ENCODE measurements at regions not wholly inside any gene's neighbourhood (a gene's known extent, or its start where the extent isn't known, plus 50 kb on each side); places are given as distances from the start of the nearest gene placed in this dataset.

GRCh38 chr5:57700072-57700471 is 217.5 kb upstream of the ACTBL2 start:
- Histone ChIP-seq H3K9me3 (no peaks in the 10 kb centered on the region), H3K36me3 (no peaks in the 10 kb centered on the region), H3K27me3 (no peaks in the 10 kb centered on the region), H3K4me3 (no peak overlapping the region), H3K27ac (no peak overlapping the region), H3K4me1 (peaks cover 3 to 23% of the 10 kb centered on the region in 2 donors)
- TF ChIP-seq, protein P1, sequence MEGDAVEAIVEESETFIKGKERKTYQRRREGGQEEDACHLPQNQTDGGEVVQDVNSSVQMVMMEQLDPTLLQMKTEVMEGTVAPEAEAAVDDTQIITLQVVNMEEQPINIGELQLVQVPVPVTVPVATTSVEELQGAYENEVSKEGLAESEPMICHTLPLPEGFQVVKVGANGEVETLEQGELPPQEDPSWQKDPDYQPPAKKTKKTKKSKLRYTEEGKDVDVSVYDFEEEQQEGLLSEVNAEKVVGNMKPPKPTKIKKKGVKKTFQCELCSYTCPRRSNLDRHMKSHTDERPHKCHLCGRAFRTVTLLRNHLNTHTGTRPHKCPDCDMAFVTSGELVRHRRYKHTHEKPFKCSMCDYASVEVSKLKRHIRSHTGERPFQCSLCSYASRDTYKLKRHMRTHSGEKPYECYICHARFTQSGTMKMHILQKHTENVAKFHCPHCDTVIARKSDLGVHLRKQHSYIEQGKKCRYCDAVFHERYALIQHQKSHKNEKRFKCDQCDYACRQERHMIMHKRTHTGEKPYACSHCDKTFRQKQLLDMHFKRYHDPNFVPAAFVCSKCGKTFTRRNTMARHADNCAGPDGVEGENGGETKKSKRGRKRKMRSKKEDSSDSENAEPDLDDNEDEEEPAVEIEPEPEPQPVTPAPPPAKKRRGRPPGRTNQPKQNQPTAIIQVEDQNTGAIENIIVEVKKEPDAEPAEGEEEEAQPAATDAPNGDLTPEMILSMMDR (IDR thresholded peaks at IDR 0.05) = no peak
- no peak for DNase-seq (ENCODE audit: low spot score in 2 of 2)
- intact Hi-C loops (cut with DNase I) = no loop called here

- Histone ChIP-seq H3K27ac (no peak overlapping the region), H3K4me1 (peaks cover 3 to 23% of the 10 kb centered on the region in 2 donors), H3K27me3 (no peaks in the 10 kb centered on the region), H3K9me3 (no peaks in the 10 kb centered on the region), H3K4me3 (no peak overlapping the region), H3K36me3 (no peaks in the 10 kb centered on the region)
- intact Hi-C loops (cut with DNase I) = loop anchor here (5.0 to 10.0 kb wide), 3 partner anchors 294 to 524 kb away; partner anchors contain the start of gene GPBP1
- TF ChIP-seq, protein P1 (IDR thresholded peaks at IDR 0.05) = no peak
- DNase-seq (ENCODE audit: low spot score in 2 of 2) = no peak
Observed at GRCh38 chr5:57698802-57699201, 216.2 kb upstream of the ACTBL2 start.

- Histone ChIP-seq H3K9me3 (no peaks in the 10 kb centered on the region), H3K27ac (peak overlapping the region; percentile 55 to 69), H3K36me3 (no peaks in the 10 kb centered on the region), H3K27me3 (no peaks in the 10 kb centered on the region), H3K4me3 (no peak overlapping the region), H3K4me1 (peaks cover 3 to 27% of the 10 kb centered on the region in 2 donors)
- intact Hi-C loops (cut with DNase I) = loop anchor here (5.0 to 10.0 kb wide), 3 partner anchors 293 to 523 kb away; partner anchors contain the start of gene GPBP1
- TF ChIP-seq, protein P1 (IDR thresholded peaks at IDR 0.05) = no peak
- no peak for DNase-seq (ENCODE audit: low spot score in 2 of 2)
Observed at GRCh38 chr5:57698086-57698485, 215.5 kb upstream of the ACTBL2 start.

- TF ChIP-seq, protein P1 (IDR thresholded peaks at IDR 0.05) = no peak
- intact Hi-C loops (cut with DNase I) = loop anchor here (5.0 to 10.0 kb wide), 3 partner anchors 292 to 522 kb away; partner anchors contain the start of gene GPBP1
- peak overlapping the region; percentile 55 to 69 for H3K27ac ChIP-seq
- no peaks in the 10 kb centered on the region for H3K9me3 ChIP-seq
- H3K4me3 ChIP-seq = no peak overlapping the region
- DNase-seq (ENCODE audit: low spot score in 2 of 2) = no peak
- peaks cover 3 to 34% of the 10 kb centered on the region in 2 donors for H3K4me1 ChIP-seq
- H3K36me3 ChIP-seq = no peaks in the 10 kb centered on the region
- no peaks in the 10 kb centered on the region for H3K27me3 ChIP-seq
Observed at GRCh38 chr5:57696825-57697570, 214.4 kb upstream of the ACTBL2 start.

- no peak for DNase-seq (ENCODE audit: low spot score in 2 of 2)
- TF ChIP-seq, protein P1 (IDR thresholded peaks at IDR 0.05) = no peak
- intact Hi-C loops (cut with DNase I) = loop anchor here (5.0 to 10.0 kb wide), 3 partner anchors 292 to 522 kb away; partner anchors contain the start of gene GPBP1
Observed at GRCh38 chr5:57696389-57696769, 213.8 kb upstream of the ACTBL2 start.

More at GRCh38 chr5:57696389-57696769, 213.8 kb upstream of the ACTBL2 start:
- no peaks in the 10 kb centered on the region for H3K27me3 ChIP-seq
- H3K4me3 ChIP-seq = no peak overlapping the region
- H3K27ac ChIP-seq = peak overlapping the region in 1 of 2 donors; percentile 69
- H3K9me3 ChIP-seq = no peaks in the 10 kb centered on the region
- peaks cover 3 to 34% of the 10 kb centered on the region in 2 donors for H3K4me1 ChIP-seq
- no peaks in the 10 kb centered on the region for H3K36me3 ChIP-seq
